ENCODE measurements at regions not wholly inside any gene's neighbourhood (a gene's known extent, or its start where the extent isn't known, plus 50 kb on each side); places are given as distances from the start of the nearest gene placed in this dataset.
A peak's percentile ranks its signal among the peaks of the same experiment; 100 is the strongest.

DNA sequence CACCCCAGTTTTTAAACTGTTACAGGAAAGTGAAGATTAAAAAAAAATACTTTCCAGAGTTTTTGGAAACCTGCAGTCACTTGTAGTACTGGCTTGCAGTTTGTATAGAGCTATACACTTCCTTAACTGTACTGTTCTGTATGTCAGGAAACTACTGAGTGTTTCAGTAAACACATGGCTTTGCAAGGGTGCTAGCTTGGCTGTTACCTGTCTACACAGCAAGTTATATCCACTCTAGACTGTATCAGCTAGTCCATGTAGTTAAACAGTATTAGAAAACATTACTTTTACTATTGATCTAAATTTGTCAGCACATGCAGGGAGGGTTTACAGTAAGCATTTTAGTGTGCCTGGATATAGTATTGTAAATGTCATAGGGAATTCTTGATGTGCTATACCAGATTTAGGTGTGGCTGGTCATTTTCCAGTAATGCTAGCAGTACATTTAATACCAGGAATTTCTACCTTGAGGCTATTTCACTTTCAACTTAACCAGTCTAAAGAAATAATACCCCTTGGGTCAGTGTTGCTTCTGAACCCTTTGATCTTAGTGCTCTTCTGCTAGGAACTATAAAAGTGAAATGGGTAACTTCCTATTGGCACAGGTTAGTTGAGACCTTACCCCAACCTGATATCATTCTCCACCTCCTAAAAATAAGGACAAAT, 192.3 kb upstream of the ANKRD50 start:
- intact Hi-C loops (cut with DNase I; ENCODE audit: low total_unique reads): no loop called here
- no peak overlapping the region for H3K4me3 ChIP-seq (ENCODE audit: low read depth, poor library complexity, severe bottlenecking)
- TF ChIP-seq POLR2A (IDR thresholded peaks at IDR 0.05) (no peak), CTCF (IDR thresholded peaks at IDR 0.05) (no peak)
- DNase-seq (ENCODE audit: low spot score in 2 of 2): no peak

GRCh38 chr4:124903995-124904722, 191.6 kb upstream of the ANKRD50 start:
- no peak overlapping the region for H3K4me3 ChIP-seq (ENCODE audit: low read depth, poor library complexity, severe bottlenecking)
- peak in 1 of 2 donors; percentile 22 for DNase-seq (ENCODE audit: low spot score in 2 of 2)
- intact Hi-C loops (cut with DNase I; ENCODE audit: low total_unique reads): no loop called here
- WGBS, 2 donors: 16% methylated on average over 6 of the region's 6 CpGs
- TF ChIP-seq CTCF (IDR thresholded peaks at IDR 0.05): no peak

- TF ChIP-seq POLR2A (IDR thresholded peaks at IDR 0.05) (no peak), CTCF (IDR thresholded peaks at IDR 0.05) (no peak)
- 53 to 60% methylated on average over 1 of the region's 1 CpG for WGBS, 2 donors
- intact Hi-C loops (cut with DNase I; ENCODE audit: low total_unique reads): no loop called here
- DNase-seq (ENCODE audit: low spot score in 2 of 2): no peak
- H3K4me3 ChIP-seq (ENCODE audit: low read depth, poor library complexity, severe bottlenecking): no peak overlapping the region
Observed at GRCh38 chr4:124902001-124902515, 189.5 kb upstream of the ANKRD50 start.

DNA sequence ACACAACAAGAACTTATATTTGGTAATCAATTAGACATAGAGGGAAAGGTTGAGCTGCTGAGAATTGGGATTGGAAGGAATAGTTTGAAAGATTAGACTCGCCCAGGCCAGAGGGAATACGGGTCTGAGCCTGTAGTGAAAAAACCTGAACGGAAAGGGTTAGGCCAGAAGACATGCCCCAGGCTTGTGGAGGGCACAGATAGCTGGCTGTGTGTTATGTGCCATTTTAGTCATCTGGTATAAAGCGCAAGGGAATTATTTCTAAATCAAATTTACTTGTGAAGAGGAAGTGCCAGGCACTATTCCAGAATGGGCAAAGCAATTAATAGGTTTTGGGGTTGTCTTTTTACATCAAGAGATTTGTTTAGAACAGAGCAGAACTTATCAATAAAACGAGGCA, 187.5 kb upstream of the ANKRD50 start:
- TF ChIP-seq POLR2A (IDR thresholded peaks at IDR 0.05): no peak
- TF ChIP-seq CTCF (IDR thresholded peaks at IDR 0.05): no peak
- DNase-seq (ENCODE audit: low spot score in 2 of 2): no peak
- WGBS, 2 donors: 52 to 58% methylated on average over 5 of the region's 5 CpGs
- H3K4me3 ChIP-seq (ENCODE audit: low read depth, poor library complexity, severe bottlenecking): no peak overlapping the region
- intact Hi-C loops (cut with DNase I; ENCODE audit: low total_unique reads): no loop called here

GRCh38 chr4:124890522-124890921, 178.0 kb upstream of the ANKRD50 start:
- 72 to 73% methylated on average over 3 of the region's 3 CpGs for WGBS, 2 donors
- no peak overlapping the region for H3K4me3 ChIP-seq (ENCODE audit: low read depth, poor library complexity, severe bottlenecking)
- no peak for DNase-seq (ENCODE audit: low spot score in 2 of 2)
- TF ChIP-seq CTCF (IDR thresholded peaks at IDR 0.05) (no peak), POLR2A (IDR thresholded peaks at IDR 0.05) (no peak)
- intact Hi-C loops (cut with DNase I; ENCODE audit: low total_unique reads): no loop called here

All from lower leg skin (tissue), 4 donors.